Gastrocnemius medialis (tissue), 4 donors: ENCODE measurements at regions not wholly inside any gene's neighbourhood (a gene's known extent, or its start where the extent isn't known, plus 50 kb on each side); places are given as distances from the start of the nearest gene placed in this dataset.

Experiments used
- ATAC-seq, 2 donors: fragments of 150-250 bp; one replicate each; pipeline ENCODE4 v1.9.1; 2016
- DNase-seq, 2 donors: peaks; one replicate each; pipeline ENCODE4 v3.0.0-alpha.2; 2019
- H3K27ac ChIP-seq, 4 donors: fragments of 200-600 bp; sonication (generic); 1 replicate in 1 of 4; 2 replicates in 3 of 4; pipeline ENCODE4 v1.5.1; 2016 to 2018; ENCODE audit warnings: mild to moderate bottlenecking in 2 of 4, moderate library complexity in 1 of 4
- H3K27me3 ChIP-seq, 3 donors: fragments of 200-600 bp; sonication (generic) in 2 of 3; 1 replicate in 1 of 3; 2 replicates in 2 of 3; pipeline versions ENCODE4 v1.5.1 to v1.6.0; 2016 to 2019; ENCODE audit warnings: mild to moderate bottlenecking in 1 of 3, moderate library complexity in 1 of 3
- H3K36me3 ChIP-seq, 2 donors: fragments of 200-600 bp; sonication (generic) in 1 of 2; one replicate each; pipeline ENCODE4 v1.5.1; 2017 to 2018
- H3K4me1 ChIP-seq, 2 donors: fragments of 200-600 bp; sonication (generic) in 1 of 2; one replicate each; pipeline ENCODE4 v1.5.1; 2016 to 2017; ENCODE audit warnings: mild to moderate bottlenecking in 2 of 2
- H3K4me3 ChIP-seq, 4 donors: fragments of 200-600 bp; sonication (generic) in 3 of 4; 1 replicate in 1 of 4; 2 replicates in 3 of 4; pipeline ENCODE4 v1.5.1; 2016 to 2019; ENCODE audit warnings: mild to moderate bottlenecking in 2 of 4
- H3K9me3 ChIP-seq, 3 donors: fragments of 200-600 bp; sonication (generic) in 2 of 3; 1 replicate in 1 of 3; 2 replicates in 2 of 3; pipeline ENCODE4 v1.5.1; 2016 to 2019
- POLR2A ChIP-seq, 2 donors: fragments of 450-650 bp; IDR thresholded peaks; one replicate each; pipeline ENCODE4 v1.6.1; 2017; ENCODE audit warnings: antibody characterized with exemption in 2 of 2, mild to moderate bottlenecking in 2 of 2, moderate library complexity in 2 of 2
- in situ Hi-C, 4 donors: fragments of 200-750 bp; cut with MboI; loops; one replicate each; pipeline versions ENCODE4 v1.15.0 to v1.8.0; 2017; ENCODE audit warnings: low sequenced_read_pairs in 4 of 4
- intact Hi-C: fragments of 100-400 bp; cut with DNase I; formaldehyde crosslinking; loops from one replicate; pipeline ENCODE4 v1.15.1; 2023; ENCODE audit warnings: low total_unique reads
- TF ChIP-seq, protein P1 (sequence below), 5 experiments: fragments of 450-650 bp in 3 of 5; fragments of 200-600 bp in 2 of 5; sonication (generic) in 2 of 5; IDR thresholded peaks in 4 of 5; conservative IDR thresholded peaks in 1 of 5; 1 replicate in 4 of 5; 2 replicates in 1 of 5; pipeline ENCODE4 v1.5.1; 2016 to 2019; ENCODE audit warnings: antibody characterized with exemption in 5 of 5, mild to moderate bottlenecking in 3 of 5, moderate library complexity in 3 of 5

DNA sequence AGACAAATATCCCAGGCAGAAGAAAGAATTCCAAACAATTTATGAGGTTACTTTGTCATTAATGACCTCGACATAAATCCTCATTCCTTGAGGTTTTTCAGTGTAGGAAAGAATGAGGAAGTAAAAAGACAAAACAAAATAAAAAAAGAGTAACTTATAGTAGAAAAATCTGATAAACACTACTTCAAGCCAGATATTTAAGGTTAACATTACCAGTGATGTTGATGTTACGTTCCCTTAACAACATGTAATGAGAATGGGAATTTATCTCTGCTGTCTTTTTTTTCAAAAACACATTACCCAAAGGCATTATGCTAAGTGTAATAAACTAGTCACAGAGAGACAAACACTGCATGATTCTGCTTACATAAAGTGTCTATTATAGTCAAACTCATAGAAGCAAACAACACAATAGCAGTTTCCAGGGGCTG lies 935.1 kb downstream of the SLITRK1 start:
- Histone ChIP-seq H3K9me3 (no peaks in the 10 kb centered on the region), H3K4me1 (no peaks in the 10 kb centered on the region), H3K27me3 (no peaks in the 10 kb centered on the region), H3K4me3 (no peak overlapping the region), H3K36me3 (no peaks in the 10 kb centered on the region), H3K27ac (no peak overlapping the region)
- in situ Hi-C loops (no loop called here), intact Hi-C loops (no loop called here)
- no peak for DNase-seq
- no peak for ATAC-seq
- TF ChIP-seq, protein P1, sequence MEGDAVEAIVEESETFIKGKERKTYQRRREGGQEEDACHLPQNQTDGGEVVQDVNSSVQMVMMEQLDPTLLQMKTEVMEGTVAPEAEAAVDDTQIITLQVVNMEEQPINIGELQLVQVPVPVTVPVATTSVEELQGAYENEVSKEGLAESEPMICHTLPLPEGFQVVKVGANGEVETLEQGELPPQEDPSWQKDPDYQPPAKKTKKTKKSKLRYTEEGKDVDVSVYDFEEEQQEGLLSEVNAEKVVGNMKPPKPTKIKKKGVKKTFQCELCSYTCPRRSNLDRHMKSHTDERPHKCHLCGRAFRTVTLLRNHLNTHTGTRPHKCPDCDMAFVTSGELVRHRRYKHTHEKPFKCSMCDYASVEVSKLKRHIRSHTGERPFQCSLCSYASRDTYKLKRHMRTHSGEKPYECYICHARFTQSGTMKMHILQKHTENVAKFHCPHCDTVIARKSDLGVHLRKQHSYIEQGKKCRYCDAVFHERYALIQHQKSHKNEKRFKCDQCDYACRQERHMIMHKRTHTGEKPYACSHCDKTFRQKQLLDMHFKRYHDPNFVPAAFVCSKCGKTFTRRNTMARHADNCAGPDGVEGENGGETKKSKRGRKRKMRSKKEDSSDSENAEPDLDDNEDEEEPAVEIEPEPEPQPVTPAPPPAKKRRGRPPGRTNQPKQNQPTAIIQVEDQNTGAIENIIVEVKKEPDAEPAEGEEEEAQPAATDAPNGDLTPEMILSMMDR (IDR thresholded peaks at IDR 0.05 in 4 of 5, conservative IDR thresholded peaks at IDR 0.05 in 1 of 5) = no peak
- no peak for TF ChIP-seq POLR2A (IDR thresholded peaks at IDR 0.05)

DNA sequence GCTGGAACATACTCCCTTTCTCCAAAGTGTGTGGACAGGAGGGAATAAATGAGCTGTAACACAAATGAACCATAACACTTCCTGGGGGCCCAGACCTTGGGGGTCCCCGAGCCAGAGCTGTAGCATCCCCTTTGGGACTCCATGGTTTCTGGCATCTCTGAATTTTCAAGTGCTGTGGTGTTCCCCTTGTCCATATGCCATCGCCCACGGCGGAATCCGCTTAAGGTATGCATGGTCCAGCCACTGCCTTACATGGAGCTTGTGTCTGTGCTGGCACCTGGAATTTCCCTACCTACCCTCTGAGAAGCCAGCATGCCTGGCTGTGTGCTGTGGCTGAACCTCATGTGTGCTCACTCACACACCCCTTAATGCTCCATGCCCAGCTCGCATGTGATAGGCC lies 943.6 kb downstream of the SLITRK1 start:
- intact Hi-C loops (no loop called here), in situ Hi-C loops (no loop called here)
- Histone ChIP-seq H3K9me3 (no peaks in the 10 kb centered on the region), H3K4me1 (no peaks in the 10 kb centered on the region), H3K27ac (no peak overlapping the region), H3K36me3 (no peaks in the 10 kb centered on the region), H3K27me3 (no peaks in the 10 kb centered on the region), H3K4me3 (no peak overlapping the region)
- no peak for ATAC-seq
- no peak for TF ChIP-seq POLR2A (IDR thresholded peaks at IDR 0.05)
- TF ChIP-seq, protein P1 (IDR thresholded peaks at IDR 0.05 in 4 of 5, conservative IDR thresholded peaks at IDR 0.05 in 1 of 5) = no peak
- no peak for DNase-seq

DNA sequence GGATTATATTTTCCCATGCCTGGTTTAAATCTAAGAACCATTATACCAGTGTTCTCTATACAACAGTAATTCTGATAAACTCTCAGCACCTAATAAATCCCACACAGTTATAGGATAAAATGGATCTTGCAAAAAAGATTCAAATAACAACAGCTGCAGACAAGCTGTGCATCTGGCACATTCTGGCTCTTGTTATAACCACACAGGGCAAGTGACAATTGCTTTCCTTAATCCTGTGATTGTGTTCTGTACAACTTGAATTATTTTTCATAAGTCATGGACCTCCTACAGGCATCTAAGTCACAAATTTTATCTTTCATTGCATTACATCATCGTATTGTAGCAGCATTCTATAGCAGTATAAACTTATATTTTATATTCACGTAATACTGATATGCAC lies 948.3 kb downstream of the SLITRK1 start:
- Histone ChIP-seq H3K9me3 (no peaks in the 10 kb centered on the region), H3K27ac (no peak overlapping the region), H3K4me3 (no peak overlapping the region), H3K27me3 (no peaks in the 10 kb centered on the region), H3K4me1 (no peaks in the 10 kb centered on the region), H3K36me3 (no peaks in the 10 kb centered on the region)
- intact Hi-C loops (no loop called here), in situ Hi-C loops (no loop called here)
- TF ChIP-seq, protein P1 (IDR thresholded peaks at IDR 0.05 in 4 of 5, conservative IDR thresholded peaks at IDR 0.05 in 1 of 5) = no peak
- TF ChIP-seq POLR2A (IDR thresholded peaks at IDR 0.05) = no peak
- ATAC-seq (no peak), DNase-seq (no peak)

DNA sequence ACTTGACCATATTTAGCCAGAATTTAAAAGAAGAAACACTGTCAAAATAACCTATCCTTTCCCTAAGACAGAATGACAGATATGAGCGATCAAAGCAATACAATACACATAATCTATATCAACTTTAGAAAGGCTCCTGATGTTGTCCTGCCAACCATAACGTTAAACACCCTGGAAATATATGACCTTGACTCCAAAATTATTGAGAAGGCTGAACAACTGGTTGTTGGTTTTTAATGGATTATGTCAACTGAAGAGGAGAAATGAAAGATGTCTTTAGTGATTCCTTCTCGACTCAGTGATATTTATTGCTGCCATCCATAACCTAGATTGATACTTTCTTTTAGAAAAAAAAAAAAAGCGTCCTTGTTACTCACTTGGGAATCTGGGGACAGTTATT lies 957.2 kb downstream of the SLITRK1 start:
- H3K27ac ChIP-seq = no peak overlapping the region
- no peaks in the 10 kb centered on the region for H3K9me3 ChIP-seq
- TF ChIP-seq, protein P1 (IDR thresholded peaks at IDR 0.05 in 4 of 5, conservative IDR thresholded peaks at IDR 0.05 in 1 of 5) = no peak
- TF ChIP-seq POLR2A (IDR thresholded peaks at IDR 0.05) = no peak
- DNase-seq = no peak
- no peak for ATAC-seq
- no peaks in the 10 kb centered on the region for H3K4me1 ChIP-seq
- H3K27me3 ChIP-seq = no peaks in the 10 kb centered on the region
- in situ Hi-C loops (no loop called here), intact Hi-C loops (no loop called here)
- no peaks in the 10 kb centered on the region for H3K36me3 ChIP-seq
- no peak overlapping the region for H3K4me3 ChIP-seq

DNA sequence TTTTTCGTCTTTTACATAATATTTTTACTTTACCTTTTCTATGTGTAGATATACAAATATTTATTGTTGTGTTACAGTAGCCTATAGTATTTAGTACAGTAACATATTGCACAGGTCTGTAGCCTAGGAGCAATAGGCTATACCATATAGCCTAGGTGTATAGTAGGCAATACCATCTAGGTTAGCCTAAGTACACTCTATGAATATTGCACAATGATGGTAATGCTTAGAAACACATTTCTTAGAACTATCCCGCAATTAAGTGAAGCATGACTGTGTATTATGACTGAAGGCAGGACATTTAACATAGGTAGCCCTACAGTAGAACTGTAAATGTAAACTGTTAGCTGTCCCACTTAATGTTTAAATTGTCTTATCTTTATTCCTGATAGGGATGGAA lies 964.3 kb downstream of the SLITRK1 start:
- Histone ChIP-seq H3K4me3 (no peak overlapping the region), H3K9me3 (no peaks in the 10 kb centered on the region), H3K27ac (no peak overlapping the region), H3K36me3 (no peaks in the 10 kb centered on the region), H3K4me1 (no peaks in the 10 kb centered on the region), H3K27me3 (no peaks in the 10 kb centered on the region)
- intact Hi-C loops = no loop called here
- in situ Hi-C loops = no loop called here
- DNase-seq = no peak
- TF ChIP-seq, protein P1 (IDR thresholded peaks at IDR 0.05 in 4 of 5, conservative IDR thresholded peaks at IDR 0.05 in 1 of 5) = no peak
- no peak for TF ChIP-seq POLR2A (IDR thresholded peaks at IDR 0.05)
- ATAC-seq = no peak
